ENCODE measurements at regions not wholly inside any gene's neighbourhood (a gene's known extent, or its start where the extent isn't known, plus 50 kb on each side); places are given as distances from the start of the nearest gene placed in this dataset.

GRCh38 chr18:25467226-25467987, 115.4 kb upstream of the ZNF521 start:
- Mint-ChIP-seq H3K36me3 (ENCODE audit: low read depth) (no peaks in the 10 kb centered on the region), H3K4me1 (ENCODE audit: low read depth) (no peaks in the 10 kb centered on the region), H3K27me3 (ENCODE audit: low read depth) (no peaks in the 10 kb centered on the region), H3K4me3 (no peak overlapping the region), H3K9me3 (peaks cover 5% of the 10 kb centered on the region), H3K27ac (no peak overlapping the region)
- CTCF ChIA-PET = no interaction called here
- intact Hi-C loops (cut with micrococcal nuclease) = no loop called here
- DNase-seq = no peak

GRCh38 chr18:25465152-25465732, 113.3 kb upstream of the ZNF521 start:
- H3K4me3 Mint-ChIP-seq = no peak overlapping the region
- no peaks in the 10 kb centered on the region for H3K36me3 Mint-ChIP-seq (ENCODE audit: low read depth)
- H3K9me3 Mint-ChIP-seq = peaks cover 3% of the 10 kb centered on the region
- no peaks in the 10 kb centered on the region for H3K27me3 Mint-ChIP-seq (ENCODE audit: low read depth)
- intact Hi-C loops (cut with micrococcal nuclease) = no loop called here
- CTCF ChIA-PET = interaction anchor here (0.6 kb wide), 1 partner anchor 353 kb away, joined by 6 read pairs; no protein-coding TSS in a partner anchor
- no peaks in the 10 kb centered on the region for H3K4me1 Mint-ChIP-seq (ENCODE audit: low read depth)
- no peak overlapping the region for H3K27ac Mint-ChIP-seq
- DNase-seq = no peak

GRCh38 chr18:25464227-25464626, 112.3 kb upstream of the ZNF521 start:
- no peaks in the 10 kb centered on the region for H3K9me3 Mint-ChIP-seq
- no peak overlapping the region for H3K4me3 Mint-ChIP-seq
- no peak overlapping the region for H3K27ac Mint-ChIP-seq
- no peaks in the 10 kb centered on the region for H3K4me1 Mint-ChIP-seq (ENCODE audit: low read depth)
- H3K27me3 Mint-ChIP-seq (ENCODE audit: low read depth) = no peaks in the 10 kb centered on the region
- CTCF ChIA-PET = no interaction called here
- intact Hi-C loops (cut with micrococcal nuclease) = no loop called here
- H3K36me3 Mint-ChIP-seq (ENCODE audit: low read depth) = no peaks in the 10 kb centered on the region
- DNase-seq = no peak

GRCh38 chr18:25463726-25464125, 111.8 kb upstream of the ZNF521 start:
- Mint-ChIP-seq H3K4me1 (ENCODE audit: low read depth) (no peaks in the 10 kb centered on the region), H3K4me3 (no peak overlapping the region), H3K36me3 (ENCODE audit: low read depth) (no peaks in the 10 kb centered on the region), H3K27ac (no peak overlapping the region), H3K27me3 (ENCODE audit: low read depth) (no peaks in the 10 kb centered on the region), H3K9me3 (no peaks in the 10 kb centered on the region)
- CTCF ChIA-PET = no interaction called here
- DNase-seq = no peak
- intact Hi-C loops (cut with micrococcal nuclease) = no loop called here

- CTCF ChIA-PET = no interaction called here
- Mint-ChIP-seq H3K9me3 (no peaks in the 10 kb centered on the region), H3K27me3 (ENCODE audit: low read depth) (no peaks in the 10 kb centered on the region), H3K36me3 (ENCODE audit: low read depth) (no peaks in the 10 kb centered on the region), H3K4me3 (no peak overlapping the region), H3K4me1 (ENCODE audit: low read depth) (no peaks in the 10 kb centered on the region), H3K27ac (no peak overlapping the region)
- DNase-seq = no peak
- intact Hi-C loops (cut with micrococcal nuclease) = no loop called here
Observed at GRCh38 chr18:25459814-25460213, 107.8 kb upstream of the ZNF521 start.

- no peaks in the 10 kb centered on the region for H3K9me3 Mint-ChIP-seq
- no peaks in the 10 kb centered on the region for H3K36me3 Mint-ChIP-seq (ENCODE audit: low read depth)
- intact Hi-C loops (cut with micrococcal nuclease) = no loop called here
- H3K4me3 Mint-ChIP-seq = no peak overlapping the region
- no peaks in the 10 kb centered on the region for H3K27me3 Mint-ChIP-seq (ENCODE audit: low read depth)
- DNase-seq = no peak
- H3K4me1 Mint-ChIP-seq (ENCODE audit: low read depth) = no peaks in the 10 kb centered on the region
- CTCF ChIA-PET = no interaction called here
- no peak overlapping the region for H3K27ac Mint-ChIP-seq
Observed at GRCh38 chr18:25457601-25458000, 105.6 kb upstream of the ZNF521 start.

GRCh38 chr18:25457126-25457525, 105.2 kb upstream of the ZNF521 start:
- Mint-ChIP-seq H3K9me3 (no peaks in the 10 kb centered on the region), H3K27ac (no peak overlapping the region), H3K4me3 (no peak overlapping the region), H3K27me3 (ENCODE audit: low read depth) (no peaks in the 10 kb centered on the region), H3K36me3 (ENCODE audit: low read depth) (no peaks in the 10 kb centered on the region), H3K4me1 (ENCODE audit: low read depth) (no peaks in the 10 kb centered on the region)
- intact Hi-C loops (cut with micrococcal nuclease) = no loop called here
- DNase-seq = no peak
- CTCF ChIA-PET = no interaction called here

- Mint-ChIP-seq H3K4me1 (ENCODE audit: low read depth) (no peaks in the 10 kb centered on the region), H3K9me3 (peaks cover 1% of the 10 kb centered on the region), H3K4me3 (no peak overlapping the region), H3K36me3 (ENCODE audit: low read depth) (no peaks in the 10 kb centered on the region), H3K27me3 (ENCODE audit: low read depth) (no peaks in the 10 kb centered on the region), H3K27ac (no peak overlapping the region)
- no peak for DNase-seq
- CTCF ChIA-PET = no interaction called here
- intact Hi-C loops (cut with micrococcal nuclease) = no loop called here
Observed at GRCh38 chr18:25456334-25457010, 104.5 kb upstream of the ZNF521 start.

- DNase-seq = no peak
- Mint-ChIP-seq H3K27me3 (ENCODE audit: low read depth) (no peaks in the 10 kb centered on the region), H3K27ac (no peak overlapping the region), H3K36me3 (ENCODE audit: low read depth) (no peaks in the 10 kb centered on the region), H3K4me1 (ENCODE audit: low read depth) (no peaks in the 10 kb centered on the region), H3K4me3 (no peak overlapping the region), H3K9me3 (peaks cover 2% of the 10 kb centered on the region)
- CTCF ChIA-PET = no interaction called here
- intact Hi-C loops (cut with micrococcal nuclease) = no loop called here
Observed at GRCh38 chr18:25455646-25456045, 103.7 kb upstream of the ZNF521 start.

GRCh38 chr18:25455159-25455558, 103.2 kb upstream of the ZNF521 start:
- H3K4me3 Mint-ChIP-seq = no peak overlapping the region
- intact Hi-C loops (cut with micrococcal nuclease) = no loop called here
- H3K27ac Mint-ChIP-seq = no peak overlapping the region
- H3K4me1 Mint-ChIP-seq (ENCODE audit: low read depth) = no peaks in the 10 kb centered on the region
- CTCF ChIA-PET = no interaction called here
- no peaks in the 10 kb centered on the region for H3K27me3 Mint-ChIP-seq (ENCODE audit: low read depth)
- H3K9me3 Mint-ChIP-seq = peaks cover 2% of the 10 kb centered on the region
- no peak for DNase-seq
- no peaks in the 10 kb centered on the region for H3K36me3 Mint-ChIP-seq (ENCODE audit: low read depth)

- CTCF ChIA-PET = no interaction called here
Observed at GRCh38 chr18:25454730-25455129, 102.8 kb upstream of the ZNF521 start.

GRCh38 chr18:25454270-25454659, 102.3 kb upstream of the ZNF521 start:
- H3K4me1 Mint-ChIP-seq (ENCODE audit: low read depth) = no peaks in the 10 kb centered on the region
- no peak for DNase-seq
- H3K4me3 Mint-ChIP-seq = no peak overlapping the region
- H3K27ac Mint-ChIP-seq = no peak overlapping the region
- intact Hi-C loops (cut with micrococcal nuclease) = no loop called here
- peaks cover 2% of the 10 kb centered on the region for H3K9me3 Mint-ChIP-seq
- no peaks in the 10 kb centered on the region for H3K36me3 Mint-ChIP-seq (ENCODE audit: low read depth)
- CTCF ChIA-PET = no interaction called here
- no peaks in the 10 kb centered on the region for H3K27me3 Mint-ChIP-seq (ENCODE audit: low read depth)

More at GRCh38 chr18:25454730-25455129, 102.8 kb upstream of the ZNF521 start:
- no peak for DNase-seq
- Mint-ChIP-seq H3K4me1 (ENCODE audit: low read depth) (no peaks in the 10 kb centered on the region), H3K4me3 (no peak overlapping the region), H3K27me3 (ENCODE audit: low read depth) (no peaks in the 10 kb centered on the region), H3K27ac (no peak overlapping the region), H3K36me3 (ENCODE audit: low read depth) (no peaks in the 10 kb centered on the region), H3K9me3 (peaks cover 2% of the 10 kb centered on the region)
- intact Hi-C loops (cut with micrococcal nuclease) = no loop called here
